ENCODE measurements at regions not wholly inside any gene's neighbourhood (a gene's known extent, or its start where the extent isn't known, plus 50 kb on each side); places are given as distances from the start of the nearest gene placed in this dataset.

DNA sequence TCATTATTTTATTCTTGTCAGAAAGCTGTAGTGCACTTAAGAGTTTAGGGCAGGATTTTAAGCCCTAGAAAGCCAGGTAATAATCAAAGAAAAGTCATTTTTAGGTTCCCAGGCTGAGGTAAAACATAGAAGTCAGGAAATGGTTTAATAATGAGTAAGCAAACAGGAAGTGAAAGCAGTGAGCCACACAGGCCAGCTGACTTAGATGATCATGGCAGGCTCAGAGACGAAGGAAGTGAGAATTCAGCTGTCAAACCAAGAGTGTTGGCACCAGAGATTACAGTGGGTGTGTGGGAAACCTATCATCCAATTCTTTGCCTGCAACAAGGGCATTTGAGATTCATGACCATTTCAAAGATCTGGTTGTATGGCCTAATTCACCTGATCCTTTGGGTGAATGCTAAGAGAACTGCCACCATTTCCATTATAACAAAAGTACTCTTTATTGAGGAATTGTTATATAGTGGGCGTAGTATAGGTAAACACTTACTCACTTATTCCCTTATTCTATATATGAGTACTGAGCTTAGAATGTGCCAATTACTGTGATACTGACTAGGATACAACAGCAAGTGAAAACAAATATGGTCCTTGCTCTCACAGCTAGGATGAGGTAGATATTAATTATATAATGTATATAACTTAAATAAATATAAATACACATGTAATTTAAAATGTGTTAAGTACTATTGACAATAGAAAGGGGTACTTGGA lies 103.7 kb upstream of the EDNRB start:
- Histone ChIP-seq H3F3A (ENCODE audit: insufficient read depth) (no peaks in the 10 kb centered on the region), H3K4me3 (ENCODE audit: insufficient read depth, low read length, poor library complexity, severe bottlenecking) (no peak overlapping the region), H3K36me3 (ENCODE audit: low read length) (no peaks in the 10 kb centered on the region), H3K9me3 (ENCODE audit: insufficient read depth, low read length) (no peaks in the 10 kb centered on the region), H3K79me2 (ENCODE audit: insufficient read depth, low read length) (no peaks in the 10 kb centered on the region), H3K9me2 (replicated peaks; ENCODE audit: insufficient read depth, low read length) (no peaks in the 10 kb centered on the region), H2AFZ (ENCODE audit: low read depth, low read length, severe bottlenecking) (no peak overlapping the region), H3K27me3 (ENCODE audit: low read length) (no peaks in the 10 kb centered on the region), H4K20me1 (ENCODE audit: low read depth, low read length) (no peaks in the 10 kb centered on the region), H3K27ac (ENCODE audit: low read depth, low read length) (no peak overlapping the region), H3K9ac (ENCODE audit: low read length) (no peak overlapping the region), H3K4me2 (ENCODE audit: low read depth, low read length, poor library complexity, severe bottlenecking) (no peak overlapping the region)
- no peak for TF ChIP-seq EZH2phosphoT487 (conservative IDR thresholded peaks at IDR 0.05; ENCODE audit: low read length)
- TF ChIP-seq, protein P1, sequence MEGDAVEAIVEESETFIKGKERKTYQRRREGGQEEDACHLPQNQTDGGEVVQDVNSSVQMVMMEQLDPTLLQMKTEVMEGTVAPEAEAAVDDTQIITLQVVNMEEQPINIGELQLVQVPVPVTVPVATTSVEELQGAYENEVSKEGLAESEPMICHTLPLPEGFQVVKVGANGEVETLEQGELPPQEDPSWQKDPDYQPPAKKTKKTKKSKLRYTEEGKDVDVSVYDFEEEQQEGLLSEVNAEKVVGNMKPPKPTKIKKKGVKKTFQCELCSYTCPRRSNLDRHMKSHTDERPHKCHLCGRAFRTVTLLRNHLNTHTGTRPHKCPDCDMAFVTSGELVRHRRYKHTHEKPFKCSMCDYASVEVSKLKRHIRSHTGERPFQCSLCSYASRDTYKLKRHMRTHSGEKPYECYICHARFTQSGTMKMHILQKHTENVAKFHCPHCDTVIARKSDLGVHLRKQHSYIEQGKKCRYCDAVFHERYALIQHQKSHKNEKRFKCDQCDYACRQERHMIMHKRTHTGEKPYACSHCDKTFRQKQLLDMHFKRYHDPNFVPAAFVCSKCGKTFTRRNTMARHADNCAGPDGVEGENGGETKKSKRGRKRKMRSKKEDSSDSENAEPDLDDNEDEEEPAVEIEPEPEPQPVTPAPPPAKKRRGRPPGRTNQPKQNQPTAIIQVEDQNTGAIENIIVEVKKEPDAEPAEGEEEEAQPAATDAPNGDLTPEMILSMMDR (IDR thresholded peaks at IDR 0.05; ENCODE audit: insufficient read depth, low read length, poor library complexity, severe bottlenecking): no peak

GRCh38 chr13:78020861-78021260 lies 102.2 kb upstream of the EDNRB start:
- no peak overlapping the region for H3K4me3 ChIP-seq (ENCODE audit: insufficient read depth, low read length, poor library complexity, severe bottlenecking)
- H3K27me3 ChIP-seq (ENCODE audit: low read length): no peaks in the 10 kb centered on the region
- H3K9me2 ChIP-seq (replicated peaks; ENCODE audit: insufficient read depth, low read length): no peaks in the 10 kb centered on the region
- no peak overlapping the region for H3K4me2 ChIP-seq (ENCODE audit: low read depth, low read length, poor library complexity, severe bottlenecking)
- no peak overlapping the region for H3K9ac ChIP-seq (ENCODE audit: low read length)
- TF ChIP-seq EZH2phosphoT487 (conservative IDR thresholded peaks at IDR 0.05; ENCODE audit: low read length): no peak
- TF ChIP-seq, protein P1 (IDR thresholded peaks at IDR 0.05; ENCODE audit: insufficient read depth, low read length, poor library complexity, severe bottlenecking): no peak
- H3K79me2 ChIP-seq (ENCODE audit: insufficient read depth, low read length): no peaks in the 10 kb centered on the region
- H3F3A ChIP-seq (ENCODE audit: insufficient read depth): no peaks in the 10 kb centered on the region
- H3K27ac ChIP-seq (ENCODE audit: low read depth, low read length): no peak overlapping the region
- H4K20me1 ChIP-seq (ENCODE audit: low read depth, low read length): no peaks in the 10 kb centered on the region
- H3K36me3 ChIP-seq (ENCODE audit: low read length): no peaks in the 10 kb centered on the region
- H3K9me3 ChIP-seq (ENCODE audit: insufficient read depth, low read length): no peaks in the 10 kb centered on the region
- H2AFZ ChIP-seq (ENCODE audit: low read depth, low read length, severe bottlenecking): no peak overlapping the region

GRCh38 chr13:78015782-78016181 lies 97.2 kb upstream of the EDNRB start:
- Histone ChIP-seq H3K9me2 (replicated peaks; ENCODE audit: insufficient read depth, low read length) (no peaks in the 10 kb centered on the region), H3K4me2 (ENCODE audit: low read depth, low read length, poor library complexity, severe bottlenecking) (no peak overlapping the region), H4K20me1 (ENCODE audit: low read depth, low read length) (no peaks in the 10 kb centered on the region), H3K27me3 (ENCODE audit: low read length) (no peaks in the 10 kb centered on the region), H3K36me3 (ENCODE audit: low read length) (no peaks in the 10 kb centered on the region), H3K4me3 (ENCODE audit: insufficient read depth, low read length, poor library complexity, severe bottlenecking) (no peak overlapping the region), H3K79me2 (ENCODE audit: insufficient read depth, low read length) (no peaks in the 10 kb centered on the region), H3K9ac (ENCODE audit: low read length) (no peak overlapping the region), H2AFZ (ENCODE audit: low read depth, low read length, severe bottlenecking) (no peak overlapping the region), H3K27ac (ENCODE audit: low read depth, low read length) (no peak overlapping the region), H3K9me3 (ENCODE audit: insufficient read depth, low read length) (no peaks in the 10 kb centered on the region), H3F3A (ENCODE audit: insufficient read depth) (no peaks in the 10 kb centered on the region)
- TF ChIP-seq EZH2phosphoT487 (conservative IDR thresholded peaks at IDR 0.05; ENCODE audit: low read length): no peak
- TF ChIP-seq, protein P1 (IDR thresholded peaks at IDR 0.05; ENCODE audit: insufficient read depth, low read length, poor library complexity, severe bottlenecking): no peak
